ENCODE measurements at regions not wholly inside any gene's neighbourhood (a gene's known extent, or its start where the extent isn't known, plus 50 kb on each side); places are given as distances from the start of the nearest gene placed in this dataset.

GRCh38 chr4:43776371-43776770, 672.2 kb downstream of the KCTD8 start:
- Histone ChIP-seq H3K9me3 (ENCODE audit: insufficient read depth, low read length) (no peaks in the 10 kb centered on the region), H2AFZ (ENCODE audit: low read depth, low read length, severe bottlenecking) (no peak overlapping the region), H3K79me2 (ENCODE audit: insufficient read depth, low read length) (no peaks in the 10 kb centered on the region), H3K4me2 (ENCODE audit: low read depth, low read length, poor library complexity, severe bottlenecking) (no peak overlapping the region), H3K36me3 (ENCODE audit: low read length) (no peaks in the 10 kb centered on the region), H3K27me3 (ENCODE audit: low read length) (no peaks in the 10 kb centered on the region), H3K9ac (ENCODE audit: low read length) (no peak overlapping the region), H3K4me3 (ENCODE audit: insufficient read depth, low read length, poor library complexity, severe bottlenecking) (no peak overlapping the region), H3K9me2 (replicated peaks; ENCODE audit: insufficient read depth, low read length) (no peaks in the 10 kb centered on the region), H4K20me1 (ENCODE audit: low read depth, low read length) (no peaks in the 10 kb centered on the region), H3F3A (ENCODE audit: insufficient read depth) (no peaks in the 10 kb centered on the region), H3K27ac (ENCODE audit: low read depth, low read length) (no peak overlapping the region)
- TF ChIP-seq EZH2phosphoT487 (conservative IDR thresholded peaks at IDR 0.05; ENCODE audit: low read length) (no peak), CTCF (IDR thresholded peaks at IDR 0.05; ENCODE audit: insufficient read depth, low read length, poor library complexity, severe bottlenecking) (peak; percentile 18)

GRCh38 chr4:43778187-43778915, 670.3 kb downstream of the KCTD8 start:
- Histone ChIP-seq H3K27me3 (ENCODE audit: low read length) (no peaks in the 10 kb centered on the region), H3K4me2 (ENCODE audit: low read depth, low read length, poor library complexity, severe bottlenecking) (no peak overlapping the region), H3K36me3 (ENCODE audit: low read length) (no peaks in the 10 kb centered on the region), H4K20me1 (ENCODE audit: low read depth, low read length) (no peaks in the 10 kb centered on the region), H3K79me2 (ENCODE audit: insufficient read depth, low read length) (no peaks in the 10 kb centered on the region), H3K9me3 (ENCODE audit: insufficient read depth, low read length) (no peaks in the 10 kb centered on the region), H3K9ac (ENCODE audit: low read length) (no peak overlapping the region), H2AFZ (ENCODE audit: low read depth, low read length, severe bottlenecking) (no peak overlapping the region), H3K27ac (ENCODE audit: low read depth, low read length) (no peak overlapping the region), H3K4me3 (ENCODE audit: insufficient read depth, low read length, poor library complexity, severe bottlenecking) (no peak overlapping the region), H3F3A (ENCODE audit: insufficient read depth) (no peaks in the 10 kb centered on the region), H3K9me2 (replicated peaks; ENCODE audit: insufficient read depth, low read length) (no peaks in the 10 kb centered on the region)
- TF ChIP-seq EZH2phosphoT487 (conservative IDR thresholded peaks at IDR 0.05; ENCODE audit: low read length) (no peak), CTCF (IDR thresholded peaks at IDR 0.05; ENCODE audit: insufficient read depth, low read length, poor library complexity, severe bottlenecking) (no peak)

- Histone ChIP-seq H3K27me3 (ENCODE audit: low read length) (no peaks in the 10 kb centered on the region), H3K9me3 (ENCODE audit: insufficient read depth, low read length) (no peaks in the 10 kb centered on the region), H3K36me3 (ENCODE audit: low read length) (no peaks in the 10 kb centered on the region), H4K20me1 (ENCODE audit: low read depth, low read length) (no peaks in the 10 kb centered on the region), H3K9ac (ENCODE audit: low read length) (no peak overlapping the region), H3K4me2 (ENCODE audit: low read depth, low read length, poor library complexity, severe bottlenecking) (no peak overlapping the region), H3F3A (ENCODE audit: insufficient read depth) (no peaks in the 10 kb centered on the region), H3K27ac (ENCODE audit: low read depth, low read length) (no peak overlapping the region), H3K9me2 (replicated peaks; ENCODE audit: insufficient read depth, low read length) (no peaks in the 10 kb centered on the region), H2AFZ (ENCODE audit: low read depth, low read length, severe bottlenecking) (no peak overlapping the region), H3K79me2 (ENCODE audit: insufficient read depth, low read length) (no peaks in the 10 kb centered on the region), H3K4me3 (ENCODE audit: insufficient read depth, low read length, poor library complexity, severe bottlenecking) (no peak overlapping the region)
- TF ChIP-seq EZH2phosphoT487 (conservative IDR thresholded peaks at IDR 0.05; ENCODE audit: low read length) (no peak), CTCF (IDR thresholded peaks at IDR 0.05; ENCODE audit: insufficient read depth, low read length, poor library complexity, severe bottlenecking) (no peak)
Measured at GRCh38 chr4:43781125-43781524, 667.5 kb downstream of the KCTD8 start.

Data from SU-DHL-6 (cell line).